ENCODE measurements at regions not wholly inside any gene's neighbourhood (a gene's known extent, or its start where the extent isn't known, plus 50 kb on each side); places are given as distances from the start of the nearest gene placed in this dataset.
A peak's percentile ranks its signal among the peaks of the same experiment; 100 is the strongest.

DNA sequence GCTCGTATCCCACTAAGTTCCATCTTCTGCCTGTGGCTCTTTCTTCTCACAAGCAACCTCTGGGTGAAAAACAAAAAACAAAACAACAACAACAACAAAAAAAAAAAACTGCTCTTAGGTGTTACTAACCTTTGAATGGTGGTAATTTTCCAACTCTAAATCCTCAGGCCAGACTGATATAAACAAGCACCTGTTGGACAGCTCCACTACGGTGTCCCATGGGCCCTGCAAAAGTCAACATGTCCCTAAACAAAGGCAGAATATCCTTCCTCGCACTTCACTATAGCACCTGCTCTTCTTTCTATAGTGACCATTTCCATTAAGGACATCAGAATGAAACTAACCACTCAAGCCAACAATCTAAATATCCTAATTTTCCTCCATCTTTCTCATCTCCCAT lies 54.6 kb upstream of the PARM1 start:
- no peak for DNase-seq

DNA sequence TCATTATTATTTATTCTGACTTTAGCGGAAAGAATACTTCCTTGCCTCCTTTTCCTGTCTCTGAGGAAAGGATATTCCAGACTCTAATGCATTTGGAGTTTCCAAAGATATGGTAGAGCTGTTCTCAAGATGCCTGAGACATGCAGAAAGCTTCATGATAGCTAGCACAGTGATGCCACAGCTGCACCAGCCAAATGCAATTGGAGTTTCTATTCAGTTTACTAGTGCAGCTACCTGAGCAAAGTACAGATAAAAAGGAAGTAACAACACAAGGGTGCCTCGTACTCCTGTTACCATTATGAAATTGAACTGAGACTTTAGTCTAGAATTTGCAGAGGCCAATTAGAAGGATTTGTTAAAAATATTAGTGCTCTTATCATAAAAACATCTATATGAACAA lies 57.5 kb upstream of the PARM1 start:
- no peak for DNase-seq

DNA sequence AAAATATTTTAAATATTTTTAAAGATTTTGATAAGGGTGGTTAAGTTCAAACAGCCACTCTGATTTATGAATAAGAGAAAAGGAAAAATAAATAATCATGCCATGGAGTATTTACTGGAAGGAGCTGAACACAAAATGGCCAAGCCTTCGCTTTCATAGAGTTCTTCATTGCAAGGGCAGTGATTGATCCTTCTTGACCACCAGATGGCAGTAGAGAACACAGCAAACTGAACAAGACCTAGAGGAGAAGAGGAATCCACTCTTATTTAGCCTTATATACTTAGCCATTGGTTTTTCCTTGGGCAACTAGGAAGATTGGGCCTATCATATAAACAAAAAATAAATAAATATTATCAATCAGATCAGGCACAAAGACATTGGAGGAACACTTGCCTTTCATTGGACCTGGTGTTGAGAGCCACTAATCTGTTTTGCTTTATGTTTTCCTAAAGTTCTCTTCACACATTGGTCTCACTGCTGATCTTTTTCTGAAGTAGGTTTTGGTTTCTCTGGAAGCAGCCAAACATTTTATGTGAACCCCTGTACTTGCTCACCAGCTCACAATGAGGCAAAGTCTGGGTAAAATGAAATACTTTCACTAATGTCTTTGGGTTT lies 58.1 kb upstream of the PARM1 start:
- peak; percentile 1 to 57 for DNase-seq

DNA sequence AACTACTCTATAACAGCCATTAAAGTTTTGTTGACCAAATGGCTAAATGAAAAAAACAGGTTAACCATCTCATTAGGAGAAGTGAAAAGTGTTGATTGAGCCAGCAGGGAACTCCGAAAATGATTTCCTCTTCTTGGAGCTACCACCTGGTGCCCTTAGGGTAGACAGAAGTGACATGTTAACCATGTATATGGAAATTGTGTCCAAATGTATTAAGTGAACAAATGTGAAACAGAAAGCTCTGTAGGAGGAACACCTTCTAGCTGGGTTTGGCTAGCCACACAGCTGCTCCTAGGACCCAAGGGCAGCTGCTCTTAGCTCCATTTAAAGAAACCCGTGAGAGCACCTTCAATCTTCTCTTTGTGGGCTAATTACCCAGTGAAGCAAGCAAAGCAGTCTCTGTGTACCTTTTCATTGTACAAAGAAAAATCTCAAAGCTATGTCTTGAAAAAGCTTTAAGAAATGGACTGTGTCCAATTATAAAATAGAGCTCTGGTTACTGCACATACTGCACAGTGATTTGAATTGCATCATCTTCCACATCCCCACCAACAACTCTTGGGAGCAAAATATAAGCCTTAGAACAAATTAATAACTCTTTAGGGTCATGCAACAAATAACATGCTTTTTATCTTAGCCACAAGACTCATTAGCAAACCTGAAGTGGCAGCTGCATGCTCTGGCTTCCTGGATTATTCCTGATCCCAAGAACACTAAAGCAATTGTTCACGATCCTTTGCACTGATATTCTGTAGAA lies 59.2 kb upstream of the PARM1 start:
- DNase-seq: no peak

DNA sequence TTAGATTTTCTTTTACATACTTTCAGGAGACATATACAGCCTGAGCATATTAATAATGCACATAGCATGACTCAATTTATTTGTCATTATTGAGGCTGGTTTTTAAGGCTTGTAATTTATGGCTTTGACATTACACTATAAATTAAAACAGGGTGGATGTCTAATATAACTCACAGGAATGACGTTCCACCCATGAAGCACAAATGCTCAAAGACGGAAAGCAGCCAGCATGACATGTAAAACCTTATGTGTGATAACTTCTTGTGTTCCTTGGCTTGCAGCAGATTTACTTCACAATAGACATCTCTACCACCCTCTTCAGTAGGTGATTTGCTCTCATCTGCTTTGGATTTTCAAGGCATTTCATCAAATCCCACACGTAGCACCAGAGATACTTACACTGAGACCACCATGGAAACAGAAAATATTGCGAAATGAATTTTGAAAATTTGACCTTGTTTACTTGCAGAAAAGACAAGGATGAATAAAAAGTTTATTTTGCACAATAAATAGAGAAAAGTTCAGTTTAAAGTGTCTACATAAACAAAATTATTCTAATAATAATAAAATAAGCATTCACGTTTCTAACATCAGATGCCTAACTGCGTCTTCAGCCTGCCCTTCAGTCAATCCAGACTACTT lies 64.7 kb upstream of the BTC start:
- no peak for DNase-seq

DNA sequence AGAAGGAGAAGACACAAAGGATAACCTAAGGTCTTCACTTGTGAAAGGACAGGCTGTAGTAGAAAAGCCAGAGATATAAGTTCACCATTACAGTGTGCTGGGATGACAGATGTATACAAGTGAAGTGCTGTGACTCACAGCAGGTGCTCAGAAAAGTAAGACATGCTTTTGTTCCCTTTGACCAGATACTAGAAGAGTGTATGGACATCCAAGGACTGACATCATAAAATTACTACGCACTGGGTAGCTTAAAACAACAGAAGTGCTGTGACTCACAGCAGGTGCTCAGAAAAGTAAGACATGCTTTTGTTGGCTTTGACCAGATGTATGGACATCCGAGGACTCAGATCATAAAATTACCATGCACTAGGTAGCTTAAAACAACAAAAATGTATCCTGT lies 61.6 kb upstream of the BTC start:
- no peak for DNase-seq

DNA sequence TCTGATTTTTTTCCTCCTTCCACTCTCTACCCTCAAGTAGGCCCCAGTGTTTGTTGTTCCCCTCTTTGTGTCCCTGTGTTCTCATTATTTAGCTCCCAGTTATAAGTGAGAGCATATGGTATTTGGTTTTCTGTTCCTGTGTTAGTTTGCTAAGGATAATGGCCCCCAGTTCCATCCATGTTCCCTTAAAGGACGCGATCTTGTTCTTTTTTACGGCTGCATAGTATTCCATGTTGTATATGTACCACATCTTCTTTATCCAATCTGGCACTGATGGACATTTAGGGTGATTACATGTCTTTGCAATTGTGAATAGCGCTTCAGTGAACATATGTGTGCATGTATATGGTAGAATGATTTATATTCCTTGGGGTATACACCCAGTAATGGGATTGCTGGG lies 54.5 kb upstream of the BTC start:
- DNase-seq: no peak

DNA sequence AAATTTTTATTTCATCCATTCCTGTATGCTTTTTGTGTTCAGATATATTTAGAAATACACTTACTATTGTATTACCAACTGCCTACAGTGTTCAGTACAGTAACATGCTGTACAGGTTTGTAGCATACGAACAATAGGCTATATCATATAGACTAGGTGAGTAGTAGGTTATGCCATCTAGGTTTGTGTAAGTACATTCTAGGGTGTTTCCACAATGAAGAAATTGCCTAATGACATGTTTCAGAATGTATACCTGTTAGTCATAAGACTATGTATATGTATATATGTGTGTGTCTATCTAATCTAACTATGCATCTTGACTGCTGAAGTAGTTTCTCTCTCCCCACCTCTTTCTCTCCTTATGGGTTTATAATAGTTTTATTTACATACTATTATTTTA lies 51.5 kb upstream of the BTC start:
- no peak for DNase-seq

All from SW 1271 (cell line).